Endothelial cell of umbilical vein (primary cell): ENCODE measurements at regions not wholly inside any gene's neighbourhood (a gene's known extent, or its start where the extent isn't known, plus 50 kb on each side); places are given as distances from the start of the nearest gene placed in this dataset.

ENCODE experiments used
- BruUV-seq: library from RNA; stranded (reverse); fragments of 400-500 nt; replicated peaks from 2 replicates; lab custom pipeline; 2021; lab: Mats Ljungman, UMichigan
- CTCF ChIA-PET: fragments of 300-600, 350-600 bp; sonication (Branson Sonifier 250); formaldehyde crosslinking; loops from one replicate; lab custom pipeline; 2021; ENCODE audit warnings: antibody characterized with exemption, inconsistent platforms; lab: Charles Lee
- POLR2A ChIA-PET: fragments of 300-600, 350-600 bp; sonication (Branson Sonifier 250); formaldehyde crosslinking; loops from one replicate; lab custom pipeline; 2021; ENCODE audit warnings: antibody characterized with exemption, inconsistent platforms; lab: Charles Lee
- DNase-seq: peaks from one replicate; pipeline ENCODE4 v3.0.0-alpha.2; 2011; ENCODE audit warnings: low read depth, low spot score
- FAIRE-seq: peaks from 2 replicates; lab custom pipeline; 2011; peaks lifted over from hg19 to GRCh38; lab: Jason Lieb, UNC
- H2AFZ ChIP-seq: 2 replicates; pipeline ENCODE4 v1.6.0; 2012; ENCODE audit warnings: low read depth, low read length, control low read depth, inconsistent platforms
- H3K27ac ChIP-seq: 2 replicates; pipeline ENCODE4 v1.5.1; 2011; ENCODE audit warnings: low read depth, mild to moderate bottlenecking, control low read depth, low read length, moderate library complexity; ENCODE audit not compliant: insufficient read depth
- H3K27me3 ChIP-seq, 2 experiments: 2 replicates each; pipeline versions ENCODE4 v1.6.0 to v1.6.1; 2011; ENCODE audit warnings: low read length in 2 of 2, mixed read lengths in 1 of 2; ENCODE audit not compliant: control insufficient read depth in 2 of 2, insufficient read depth in 2 of 2
- H3K36me3 ChIP-seq, 2 experiments: 2 replicates in 1 of 2; 3 replicates in 1 of 2; pipeline ENCODE4 v1.5.1; 2011; ENCODE audit warnings: low read length in 2 of 2, mild to moderate bottlenecking in 1 of 2, moderate library complexity in 1 of 2; ENCODE audit not compliant: control insufficient read depth in 2 of 2, insufficient read depth in 2 of 2; ENCODE audit errors: extremely low read depth in 1 of 2
- H3K4me1 ChIP-seq: 3 replicates; pipeline ENCODE4 v1.5.1; 2011; ENCODE audit warnings: mild to moderate bottlenecking, low read length; ENCODE audit not compliant: control insufficient read depth, insufficient read depth; ENCODE audit errors: extremely low read depth
- H3K4me2 ChIP-seq: 2 replicates; pipeline ENCODE4 v1.6.1; 2011; ENCODE audit warnings: low read length, control low read depth, mixed read lengths; ENCODE audit not compliant: insufficient read depth
- H3K4me3 ChIP-seq, 3 experiments: fragments of 200-600 bp in 1 of 3; sonication (generic), shearing (Covaris generic) in 1 of 3; replicated peaks in 1 of 3; 2 replicates each; pipeline ENCODE4 v1.5.1; 2011 to 2016; ENCODE audit warnings: control low read depth in 3 of 3, low read length in 3 of 3, mild to moderate bottlenecking in 2 of 3, inconsistent platforms in 1 of 3, low read depth in 1 of 3, moderate library complexity in 1 of 3; ENCODE audit not compliant: insufficient read depth in 1 of 3
- H3K79me2 ChIP-seq: 2 replicates; pipeline ENCODE4 v1.6.0; 2012; ENCODE audit warnings: low read length, inconsistent platforms; ENCODE audit not compliant: control insufficient read depth, insufficient read depth
- H3K9ac ChIP-seq: replicated peaks from 2 replicates; pipeline ENCODE3; 2011; ENCODE audit warnings: low read length, control low read depth; ENCODE audit not compliant: insufficient read depth; ENCODE audit errors: extremely low read depth
- H3K9me1 ChIP-seq: replicated peaks from 3 replicates; pipeline ENCODE4 v1.6.0; 2011; ENCODE audit warnings: mild to moderate bottlenecking, low read length; ENCODE audit not compliant: control insufficient read depth, insufficient read depth; ENCODE audit errors: extremely low read depth
- H3K9me3 ChIP-seq: replicated peaks from 2 replicates; pipeline ENCODE4 v1.5.1; 2012; ENCODE audit warnings: low read length, inconsistent platforms; ENCODE audit not compliant: control insufficient read depth, insufficient read depth
- H4K20me1 ChIP-seq: replicated peaks from 2 replicates; pipeline ENCODE3; 2011; ENCODE audit warnings: mild to moderate bottlenecking, low read length; ENCODE audit not compliant: control insufficient read depth, insufficient read depth; ENCODE audit errors: extremely low read depth
- CTCF ChIP-seq, 2 donors: IDR thresholded peaks; 1 replicate in 1 of 2; 2 replicates in 1 of 2; pipeline ENCODE4 v1.5.1; 2011; ENCODE audit warnings: low read length in 2 of 2, mild to moderate bottlenecking in 2 of 2, moderate library complexity in 2 of 2, control low read depth in 1 of 2, inconsistent platforms in 1 of 2, low read depth in 1 of 2; ENCODE audit not compliant: insufficient read depth in 1 of 2; ENCODE audit errors: extremely low read depth in 1 of 2
- EZH2 ChIP-seq: IDR thresholded peaks from 2 replicates; pipeline ENCODE4 v1.6.1; 2012; ENCODE audit warnings: borderline replicate concordance, low read depth, mild to moderate bottlenecking, moderate library complexity, low read length, inconsistent platforms; ENCODE audit not compliant: severe bottlenecking
- FOS ChIP-seq: IDR thresholded peaks from 2 replicates; pipeline ENCODE4 v1.6.1; 2011; ENCODE audit warnings: mild to moderate bottlenecking, low read length, moderate library complexity, borderline replicate concordance; ENCODE audit not compliant: insufficient read depth
- GATA2 ChIP-seq: IDR thresholded peaks from 2 replicates; pipeline ENCODE4 v1.7.0; 2011; ENCODE audit warnings: low read depth, mild to moderate bottlenecking, moderate library complexity, mixed read lengths, low read length; ENCODE audit not compliant: insufficient read length, insufficient read depth
- JUN ChIP-seq: IDR thresholded peaks from 2 replicates; pipeline ENCODE4 v1.6.1; 2011; ENCODE audit warnings: borderline replicate concordance, low read depth; ENCODE audit not compliant: insufficient read length, insufficient read depth
- MAX ChIP-seq: IDR thresholded peaks from 2 replicates; pipeline ENCODE4 v1.6.1; 2011; ENCODE audit not compliant: insufficient read depth, insufficient read length
- MYC ChIP-seq: IDR thresholded peaks from one replicate; pipeline ENCODE4 v1.6.1; 2011; ENCODE audit warnings: mild to moderate bottlenecking, low read depth, low read length
- POLR2A ChIP-seq: IDR thresholded peaks from 2 replicates; pipeline ENCODE4 v1.6.1; 2012; ENCODE audit warnings: low read depth, mild to moderate bottlenecking, control low read depth, low read length
- POLR2AphosphoS5 ChIP-seq: IDR thresholded peaks from 2 replicates; pipeline ENCODE4 v1.6.1; 2012; ENCODE audit warnings: low read depth, mild to moderate bottlenecking, control low read depth, low read length, moderate library complexity; ENCODE audit not compliant: insufficient read depth
- dilution Hi-C: fragments of 300-500 bp; cut with MboI; formaldehyde crosslinking; loops from one replicate; pipeline ENCODE4 v1.15.0; 2019; ENCODE audit warnings: low sequenced_read_pairs; ENCODE audit not compliant: extremely low pct_ligation_motif_present
- intact Hi-C: fragments of 100-400 bp; cut with micrococcal nuclease; formaldehyde crosslinking; loops from one replicate; pipeline ENCODE4 v1.10.0; 2022

GRCh38 chr13:110061270-110061669 is 245.7 kb downstream of the COL4A1 start:
- ChIA-PET POLR2A (no interaction called here), CTCF (no interaction called here)
- H3K27ac ChIP-seq, result no peak overlapping the region
- no peak overlapping the region for H2AFZ ChIP-seq
- no peak for FAIRE-seq
- DNase-seq, result no peak
- H3K9ac ChIP-seq, result no peak overlapping the region
- no peak overlapping the region for H3K4me2 ChIP-seq
- H3K9me1 ChIP-seq, result no peaks in the 10 kb centered on the region
- dilution Hi-C loops (no loop called here), intact Hi-C loops (no loop called here)
- no peaks in the 10 kb centered on the region for H3K36me3 ChIP-seq
- no peaks in the 10 kb centered on the region for H4K20me1 ChIP-seq
- H3K4me1 ChIP-seq, result no peaks in the 10 kb centered on the region
- H3K9me3 ChIP-seq, result no peaks in the 10 kb centered on the region
- BruUV-seq, result no TSS peak
- H3K4me3 ChIP-seq, result no peak overlapping the region
- H3K79me2 ChIP-seq, result no peaks in the 10 kb centered on the region
- TF ChIP-seq MAX (no peak), POLR2A (no peak), MYC (no peak), FOS (no peak), GATA2 (no peak), JUN (no peak), POLR2AphosphoS5 (no peak), EZH2 (no peak), CTCF (IDR thresholded peaks at IDR 0.05; ENCODE audit: extremely low read depth in 1 of 2, insufficient read depth in 1 of 2, low read depth in 1 of 2, low read length in 2 of 2) (no peak)
- no peaks in the 10 kb centered on the region for H3K27me3 ChIP-seq
